ENCODE measurements at regions not wholly inside any gene's neighbourhood (a gene's known extent, or its start where the extent isn't known, plus 50 kb on each side); places are given as distances from the start of the nearest gene placed in this dataset.

- intact Hi-C loops (cut with DNase I; ENCODE audit: low total_unique reads) = no loop called here
- Histone ChIP-seq H3K9me3 (no peaks in the 10 kb centered on the region), H3K4me3 (no peak overlapping the region), H3K36me3 (no peaks in the 10 kb centered on the region), H3K27me3 (no peaks in the 10 kb centered on the region), H3K27ac (no peak overlapping the region), H3K4me1 (no peaks in the 10 kb centered on the region)
- DNase-seq = no peak
- in situ Hi-C loops (cut with MboI; ENCODE audit: low sequenced_read_pairs in 4 of 4) = no loop called here
- TF ChIP-seq POLR2A (IDR thresholded peaks at IDR 0.05) = no peak
- no peak for ATAC-seq
Observed at GRCh38 chr18:61690418-61691138, 202.2 kb downstream of the RNF152 start.

- no peaks in the 10 kb centered on the region for H3K36me3 ChIP-seq
- H3K27ac ChIP-seq = no peak overlapping the region
- intact Hi-C loops (cut with DNase I; ENCODE audit: low total_unique reads) = no loop called here
- DNase-seq (no peak), ATAC-seq (no peak)
- H3K9me3 ChIP-seq = no peaks in the 10 kb centered on the region
- TF ChIP-seq, protein P1, sequence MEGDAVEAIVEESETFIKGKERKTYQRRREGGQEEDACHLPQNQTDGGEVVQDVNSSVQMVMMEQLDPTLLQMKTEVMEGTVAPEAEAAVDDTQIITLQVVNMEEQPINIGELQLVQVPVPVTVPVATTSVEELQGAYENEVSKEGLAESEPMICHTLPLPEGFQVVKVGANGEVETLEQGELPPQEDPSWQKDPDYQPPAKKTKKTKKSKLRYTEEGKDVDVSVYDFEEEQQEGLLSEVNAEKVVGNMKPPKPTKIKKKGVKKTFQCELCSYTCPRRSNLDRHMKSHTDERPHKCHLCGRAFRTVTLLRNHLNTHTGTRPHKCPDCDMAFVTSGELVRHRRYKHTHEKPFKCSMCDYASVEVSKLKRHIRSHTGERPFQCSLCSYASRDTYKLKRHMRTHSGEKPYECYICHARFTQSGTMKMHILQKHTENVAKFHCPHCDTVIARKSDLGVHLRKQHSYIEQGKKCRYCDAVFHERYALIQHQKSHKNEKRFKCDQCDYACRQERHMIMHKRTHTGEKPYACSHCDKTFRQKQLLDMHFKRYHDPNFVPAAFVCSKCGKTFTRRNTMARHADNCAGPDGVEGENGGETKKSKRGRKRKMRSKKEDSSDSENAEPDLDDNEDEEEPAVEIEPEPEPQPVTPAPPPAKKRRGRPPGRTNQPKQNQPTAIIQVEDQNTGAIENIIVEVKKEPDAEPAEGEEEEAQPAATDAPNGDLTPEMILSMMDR (IDR thresholded peaks at IDR 0.05 in 4 of 5, conservative IDR thresholded peaks at IDR 0.05 in 1 of 5) = no peak
- no peak for TF ChIP-seq POLR2A (IDR thresholded peaks at IDR 0.05)
- no peak overlapping the region for H3K4me3 ChIP-seq
- H3K27me3 ChIP-seq = no peaks in the 10 kb centered on the region
- in situ Hi-C loops (cut with MboI; ENCODE audit: low sequenced_read_pairs in 4 of 4) = no loop called here
- H3K4me1 ChIP-seq = no peaks in the 10 kb centered on the region
Observed at GRCh38 chr18:61687317-61687716, 205.5 kb downstream of the RNF152 start.

GRCh38 chr18:61683856-61684255 is 209.0 kb downstream of the RNF152 start:
- H3K4me1 ChIP-seq = no peaks in the 10 kb centered on the region
- in situ Hi-C loops (cut with MboI; ENCODE audit: low sequenced_read_pairs in 4 of 4) = no loop called here
- no peaks in the 10 kb centered on the region for H3K36me3 ChIP-seq
- no peaks in the 10 kb centered on the region for H3K27me3 ChIP-seq
- no peak overlapping the region for H3K4me3 ChIP-seq
- TF ChIP-seq, protein P1 (IDR thresholded peaks at IDR 0.05 in 4 of 5, conservative IDR thresholded peaks at IDR 0.05 in 1 of 5) = no peak
- no peak for TF ChIP-seq POLR2A (IDR thresholded peaks at IDR 0.05)
- H3K9me3 ChIP-seq = peaks cover 0 to 7% (median 0%) of the 10 kb centered on the region in 3 donors
- intact Hi-C loops (cut with DNase I; ENCODE audit: low total_unique reads) = no loop called here
- ATAC-seq (no peak), DNase-seq (no peak)
- no peak overlapping the region for H3K27ac ChIP-seq

GRCh38 chr18:61681065-61681464 is 211.7 kb downstream of the RNF152 start:
- no peak overlapping the region for H3K27ac ChIP-seq
- H3K27me3 ChIP-seq = no peaks in the 10 kb centered on the region
- DNase-seq (no peak), ATAC-seq (no peak)
- in situ Hi-C loops (cut with MboI; ENCODE audit: low sequenced_read_pairs in 4 of 4) (no loop called here), intact Hi-C loops (cut with DNase I; ENCODE audit: low total_unique reads) (no loop called here)
- no peak for TF ChIP-seq POLR2A (IDR thresholded peaks at IDR 0.05)
- TF ChIP-seq, protein P1 (IDR thresholded peaks at IDR 0.05 in 4 of 5, conservative IDR thresholded peaks at IDR 0.05 in 1 of 5) = no peak
- no peaks in the 10 kb centered on the region for H3K36me3 ChIP-seq
- peaks cover 0 to 7% (median 0%) of the 10 kb centered on the region in 3 donors for H3K9me3 ChIP-seq
- no peak overlapping the region for H3K4me3 ChIP-seq
- no peaks in the 10 kb centered on the region for H3K4me1 ChIP-seq

- intact Hi-C loops (cut with DNase I; ENCODE audit: low total_unique reads) (no loop called here), in situ Hi-C loops (cut with MboI; ENCODE audit: low sequenced_read_pairs in 4 of 4) (no loop called here)
- ATAC-seq = no peak
- DNase-seq = no peak
- Histone ChIP-seq H3K27ac (no peak overlapping the region), H3K27me3 (no peaks in the 10 kb centered on the region), H3K9me3 (peaks cover 0 to 7% (median 0%) of the 10 kb centered on the region in 3 donors), H3K4me3 (no peak overlapping the region), H3K36me3 (no peaks in the 10 kb centered on the region), H3K4me1 (no peaks in the 10 kb centered on the region)
- TF ChIP-seq, protein P1 (IDR thresholded peaks at IDR 0.05 in 4 of 5, conservative IDR thresholded peaks at IDR 0.05 in 1 of 5) = no peak
- TF ChIP-seq POLR2A (IDR thresholded peaks at IDR 0.05) = no peak
Observed at GRCh38 chr18:61679836-61680235, 213.0 kb downstream of the RNF152 start.

All from gastrocnemius medialis (tissue), 4 donors.